PC-3 (cell line): ENCODE measurements at regions not wholly inside any gene's neighbourhood (a gene's known extent, or its start where the extent isn't known, plus 50 kb on each side); places are given as distances from the start of the nearest gene placed in this dataset.

Experiments
- ATAC-seq: fragments of 200-7000 bp; cut with Tn5 transposase; 2 replicates; pipeline ENCODE4 v1.9.1; 2020; ENCODE audit warnings: mild to moderate bottlenecking, moderate library complexity
- BruUV-seq: library from RNA; stranded (reverse); fragments of 400-500 nt; replicated peaks from 2 replicates; lab custom pipeline; 2021; lab: Mats Ljungman, UMichigan
- CTCF ChIA-PET: fragments of 300-600 bp; sonication (Branson Sonifier 250); formaldehyde crosslinking; loops from one replicate; lab custom pipeline; 2022; ENCODE audit warnings: antibody characterized with exemption; lab: Charles Lee
- POLR2A ChIA-PET: fragments of 300-600 bp; sonication (Branson Sonifier 250); formaldehyde crosslinking; loops from one replicate; lab custom pipeline; 2022; ENCODE audit warnings: antibody characterized with exemption; ENCODE audit not compliant: unreplicated experiment; lab: Charles Lee
- DNase-seq: peaks from one replicate; pipeline ENCODE4 v3.0.0-alpha.2; 2015
- H2AFZ ChIP-seq: fragments of 300-600 bp; sonication (generic); 2 replicates; pipeline ENCODE4 v1.6.0; 2016; ENCODE audit warnings: antibody characterized with exemption, low read length
- H3F3A ChIP-seq: fragments of 300-600 bp; sonication (generic); one replicate; pipeline ENCODE4 v1.6.0; 2017; ENCODE audit warnings: antibody characterized with exemption, low read length, control low read depth, mild to moderate bottlenecking; ENCODE audit not compliant: unreplicated experiment
- H3K27ac ChIP-seq: fragments of 300-600 bp; sonication (generic); 2 replicates; pipeline ENCODE4 v1.5.1; 2016; ENCODE audit warnings: mild to moderate bottlenecking, low read length
- H3K27me3 ChIP-seq: fragments of 300-600 bp; sonication (generic); 2 replicates; pipeline ENCODE4 v1.6.1; 2016; ENCODE audit warnings: low read length, mixed read lengths
- H3K36me3 ChIP-seq: fragments of 300-600 bp; sonication (generic); 2 replicates; pipeline ENCODE4 v1.6.1; 2016; ENCODE audit warnings: low read depth, mixed run types, low read length, mixed read lengths
- H3K4me1 ChIP-seq: fragments of 300-600 bp; sonication (generic); 2 replicates; pipeline ENCODE4 v1.5.1; 2016; ENCODE audit warnings: low read length; ENCODE audit not compliant: insufficient read depth
- H3K4me2 ChIP-seq: fragments of 300-600 bp; sonication (generic); 2 replicates; pipeline ENCODE4 v1.6.0; 2016; ENCODE audit warnings: low read length
- H3K4me3 ChIP-seq: fragments of 300-600 bp; sonication (generic); 2 replicates; pipeline ENCODE4 v1.5.1; 2016; ENCODE audit warnings: mild to moderate bottlenecking, low read length, mixed read lengths
- H3K79me2 ChIP-seq: fragments of 300-600 bp; sonication (generic); 2 replicates; pipeline ENCODE4 v1.6.1; 2017; ENCODE audit warnings: low read length, mixed read lengths
- H3K9ac ChIP-seq: fragments of 300-600 bp; sonication (generic); 2 replicates; pipeline ENCODE4 v1.6.0; 2016; ENCODE audit warnings: mild to moderate bottlenecking, low read length
- H3K9me2 ChIP-seq: fragments of 300-600 bp; sonication (generic); replicated peaks from 2 replicates; pipeline ENCODE4 v1.6.1; 2016; ENCODE audit warnings: mixed run types, low read length, mixed read lengths
- H3K9me3 ChIP-seq: fragments of 300-600 bp; sonication (generic); 2 replicates; pipeline ENCODE4 v1.6.1; 2016; ENCODE audit warnings: low read length, mixed read lengths
- H4K20me1 ChIP-seq: fragments of 300-600 bp; sonication (generic); 2 replicates; pipeline ENCODE4 v1.6.1; 2016; ENCODE audit warnings: low read length, mixed read lengths
- CTCF ChIP-seq: fragments of 300-600 bp; sonication (generic); conservative IDR thresholded peaks from 2 replicates; pipeline ENCODE4 v1.5.1; 2017; ENCODE audit warnings: antibody characterized with exemption, low read depth, mild to moderate bottlenecking, low read length
- EZH2 ChIP-seq: fragments of 300-600 bp; sonication (generic); IDR thresholded peaks from one replicate; pipeline ENCODE4 v1.6.1; 2017; ENCODE audit warnings: antibody characterized with exemption, mild to moderate bottlenecking, low read length; ENCODE audit not compliant: unreplicated experiment
- EZH2phosphoT487 ChIP-seq: fragments of 300-600 bp; sonication (generic); IDR thresholded peaks from 2 replicates; pipeline ENCODE4 v1.6.1; 2018; ENCODE audit warnings: mild to moderate bottlenecking, antibody characterized with exemption, low read length, borderline replicate concordance
- intact Hi-C: fragments of 100-400 bp; cut with micrococcal nuclease; formaldehyde crosslinking; loops from 2 replicates; pipeline ENCODE4 v1.9.0; 2023

DNA sequence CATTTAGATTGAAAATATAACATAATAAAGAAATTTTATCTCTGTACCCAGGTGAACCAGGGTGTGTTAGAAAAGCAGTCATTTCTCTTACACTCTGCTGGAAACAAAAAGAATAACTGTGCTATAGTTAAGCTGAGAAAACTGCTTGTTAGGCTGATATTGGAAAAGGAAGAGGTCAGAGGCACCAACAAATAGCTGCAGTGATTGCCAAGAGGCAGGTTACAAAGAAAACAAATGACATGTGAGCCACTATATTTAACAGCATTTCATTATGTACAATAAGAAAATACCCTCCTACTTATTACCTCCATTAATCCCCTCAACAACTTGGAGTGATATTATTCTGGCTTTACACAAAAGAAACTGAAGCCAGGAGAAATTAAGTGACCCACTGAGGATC is 607.9 kb upstream of the TLE4 start:
- TF ChIP-seq EZH2 (no peak), EZH2phosphoT487 (no peak), CTCF (no peak)
- no peaks in the 10 kb centered on the region for H4K20me1 ChIP-seq
- peaks cover 7% of the 10 kb centered on the region; the same call in 1 of the 2 replicates for H3K4me1 ChIP-seq
- no peak overlapping the region for H3K27ac ChIP-seq
- peaks cover 4% of the 10 kb centered on the region; the same call in 1 of the 2 replicates for H3K36me3 ChIP-seq
- DNase-seq (no peak), ATAC-seq (no peak)
- no peaks in the 10 kb centered on the region for H3K9me2 ChIP-seq
- intact Hi-C loops: no loop called here
- no peak overlapping the region for H3K4me3 ChIP-seq
- ChIA-PET CTCF (no interaction called here), POLR2A (no interaction called here)
- H3K79me2 ChIP-seq: no peaks in the 10 kb centered on the region
- H3K9me3 ChIP-seq: no peaks in the 10 kb centered on the region
- no peak overlapping the region for H3K4me2 ChIP-seq
- BruUV-seq: no TSS peak
- H3K27me3 ChIP-seq: no peaks in the 10 kb centered on the region
- H2AFZ ChIP-seq: no peak overlapping the region
- H3K9ac ChIP-seq: no peak overlapping the region
- H3F3A ChIP-seq: no peaks in the 10 kb centered on the region

GRCh38 chr9:78967596-78968217 is 604.1 kb upstream of the TLE4 start:
- ChIA-PET POLR2A (no interaction called here), CTCF (no interaction called here)
- Histone ChIP-seq H3F3A (no peaks in the 10 kb centered on the region), H3K9ac (no peak overlapping the region), H3K9me2 (no peaks in the 10 kb centered on the region), H2AFZ (no peak overlapping the region), H3K9me3 (no peaks in the 10 kb centered on the region), H3K27me3 (no peaks in the 10 kb centered on the region), H3K4me1 (peaks cover 7% of the 10 kb centered on the region; the same call in 1 of the 2 replicates), H3K4me2 (0 out of 2 replicates have a peak overlapping the region, but pooled peaks have one; percentile 11), H3K4me3 (no peak overlapping the region), H3K36me3 (no peaks in the 10 kb centered on the region), H3K27ac (no peak overlapping the region), H3K79me2 (no peaks in the 10 kb centered on the region), H4K20me1 (no peaks in the 10 kb centered on the region)
- TF ChIP-seq EZH2phosphoT487 (no peak), EZH2 (no peak)
- no peak for ATAC-seq
- no TSS peak for BruUV-seq
- intact Hi-C loops: no loop called here
- DNase-seq: peak; percentile 44

GRCh38 chr9:78970375-78970774 is 601.4 kb upstream of the TLE4 start:
- CTCF ChIA-PET: no interaction called here
- no peak for TF ChIP-seq EZH2phosphoT487
- TF ChIP-seq EZH2: no peak
- TF ChIP-seq CTCF: no peak

More at GRCh38 chr9:78970375-78970774, 601.4 kb upstream of the TLE4 start:
- ATAC-seq: no peak
- no TSS peak for BruUV-seq
- Histone ChIP-seq H3F3A (no peaks in the 10 kb centered on the region), H3K4me2 (no peak overlapping the region), H2AFZ (no peak overlapping the region), H3K79me2 (no peaks in the 10 kb centered on the region), H3K4me3 (no peak overlapping the region), H3K9me2 (no peaks in the 10 kb centered on the region), H3K27ac (no peak overlapping the region), H3K4me1 (peaks cover 19% of the 10 kb centered on the region), H3K36me3 (no peaks in the 10 kb centered on the region), H4K20me1 (no peaks in the 10 kb centered on the region), H3K9ac (no peak overlapping the region), H3K9me3 (no peaks in the 10 kb centered on the region), H3K27me3 (no peaks in the 10 kb centered on the region)
- no peak for DNase-seq
- intact Hi-C loops: loop anchor here (5.0 kb wide), 1 partner anchor 98 kb away; no protein-coding TSS in a partner anchor
- POLR2A ChIA-PET: no interaction called here
